Fibroblast of skin of scalp (primary cell): ENCODE measurements at regions not wholly inside any gene's neighbourhood (a gene's known extent, or its start where the extent isn't known, plus 50 kb on each side); places are given as distances from the start of the nearest gene placed in this dataset.
A peak's percentile ranks its signal among the peaks of the same experiment; 100 is the strongest.
"Not testable (repeated sequence)": the region's sequence is repeated elsewhere in the genome, so short reads cannot be mapped to it uniquely, and the experiment has no call there.

Experiments used
- DNase-seq: peaks from one replicate; pipeline ENCODE4 v3.0.0-alpha.2; 2013

- DNase-seq: not testable (repeated sequence)
Measured at GRCh38 chr6:74474046-74474445, 731.8 kb downstream of the COL12A1 start.

GRCh38 chr6:74468552-74468951 lies 737.3 kb downstream of the COL12A1 start:
- DNase-seq: not testable (repeated sequence)

- DNase-seq: no peak
Measured at GRCh38 chr6:74467533-74468215, 738.2 kb downstream of the COL12A1 start.

GRCh38 chr6:74466572-74466971 lies 739.3 kb downstream of the COL12A1 start:
- no peak for DNase-seq

GRCh38 chr6:74459260-74459659 lies 746.6 kb downstream of the COL12A1 start:
- no peak for DNase-seq

GRCh38 chr6:74458536-74458935 lies 747.3 kb downstream of the COL12A1 start:
- no peak for DNase-seq

- DNase-seq: no peak
Measured at GRCh38 chr6:74455786-74456185, 750.1 kb downstream of the COL12A1 start.

GRCh38 chr6:74451953-74452352 lies 753.9 kb downstream of the COL12A1 start:
- no peak for DNase-seq

- DNase-seq: no peak
Measured at GRCh38 chr6:74448850-74449249, 752.8 kb downstream of the CD109 start.

- peak; percentile 85 for DNase-seq
Measured at GRCh38 chr6:74447013-74447412, 751.0 kb downstream of the CD109 start.

GRCh38 chr6:74439123-74439811 lies 743.3 kb downstream of the CD109 start:
- DNase-seq: no peak

GRCh38 chr6:74438395-74438794 lies 742.4 kb downstream of the CD109 start:
- not testable (repeated sequence) for DNase-seq

GRCh38 chr6:74434171-74434570 lies 738.2 kb downstream of the CD109 start:
- no peak for DNase-seq

- no peak for DNase-seq
Measured at GRCh38 chr6:74431873-74432580, 736.0 kb downstream of the CD109 start.

GRCh38 chr6:74420221-74420620 lies 724.2 kb downstream of the CD109 start:
- DNase-seq: no peak

GRCh38 chr6:74415056-74415455 lies 719.1 kb downstream of the CD109 start:
- DNase-seq: no peak

- DNase-seq: peak; percentile 78
Measured at GRCh38 chr6:74410630-74411029, 714.6 kb downstream of the CD109 start.

GRCh38 chr6:74409447-74409846 lies 713.4 kb downstream of the CD109 start:
- DNase-seq: peak; percentile 83

- DNase-seq: peak; percentile 21
Measured at GRCh38 chr6:74408844-74409243, 712.8 kb downstream of the CD109 start.

GRCh38 chr6:74404366-74404765 lies 708.4 kb downstream of the CD109 start:
- no peak for DNase-seq

GRCh38 chr6:74402781-74403180 lies 706.8 kb downstream of the CD109 start:
- DNase-seq: no peak

GRCh38 chr6:74378437-74378836 lies 682.4 kb downstream of the CD109 start:
- not testable (repeated sequence) for DNase-seq

GRCh38 chr6:74369556-74369993 lies 673.6 kb downstream of the CD109 start:
- DNase-seq: peak; percentile 69

- DNase-seq: peak; percentile 4
Measured at GRCh38 chr6:74368746-74369145, 672.7 kb downstream of the CD109 start.
